HG02642 (cell line): ENCODE measurements at regions not wholly inside any gene's neighbourhood (a gene's known extent, or its start where the extent isn't known, plus 50 kb on each side); places are given as distances from the start of the nearest gene placed in this dataset.
"Not testable (repeated sequence)": the region's sequence is repeated elsewhere in the genome, so short reads cannot be mapped to it uniquely, and the experiment has no call there.

ENCODE experiments used
- ATAC-seq: cut with Tn5 transposase; IDR thresholded peaks from one replicate; pipeline ENCODE4 v1.9.1; 2021; ENCODE audit warnings: mild to moderate bottlenecking; ENCODE audit not compliant: unreplicated experiment, poor library complexity

GRCh38 chr13:40023595-40024203, 368.2 kb downstream of the COG6 start:
- ATAC-seq, result no peak

GRCh38 chr13:40024204-40024966, 368.9 kb downstream of the COG6 start:
- no peak for ATAC-seq

- no peak for ATAC-seq
Observed at GRCh38 chr13:40024967-40025714, 369.7 kb downstream of the COG6 start.

- ATAC-seq, result peak; percentile 96
Observed at GRCh38 chr13:40026174-40026585, 370.7 kb downstream of the COG6 start.

- ATAC-seq, result peak; percentile 36
Observed at GRCh38 chr13:40026741-40027140, 371.3 kb downstream of the COG6 start.

GRCh38 chr13:40028446-40028845, 373.0 kb downstream of the COG6 start:
- no peak for ATAC-seq

GRCh38 chr13:40031031-40031430, 375.6 kb downstream of the COG6 start:
- no peak for ATAC-seq

- no peak for ATAC-seq
Observed at GRCh38 chr13:40039061-40039460, 383.6 kb downstream of the COG6 start.

- no peak for ATAC-seq
Observed at GRCh38 chr13:40042991-40043390, 387.5 kb downstream of the COG6 start.

GRCh38 chr13:40043764-40044163, 388.3 kb downstream of the COG6 start:
- ATAC-seq, result no peak

GRCh38 chr13:40047322-40047771, 391.9 kb downstream of the COG6 start:
- ATAC-seq, result peak; percentile 84

- no peak for ATAC-seq
Observed at GRCh38 chr13:40048551-40048950, 393.1 kb downstream of the COG6 start.

- ATAC-seq, result no peak
Observed at GRCh38 chr13:40052954-40053353, 397.5 kb downstream of the COG6 start.

- ATAC-seq, result no peak
Observed at GRCh38 chr13:40053401-40053800, 397.9 kb downstream of the COG6 start.

GRCh38 chr13:40054422-40054821, 399.0 kb downstream of the COG6 start:
- not testable (repeated sequence) for ATAC-seq

GRCh38 chr13:40056898-40057619, 401.6 kb downstream of the COG6 start:
- no peak for ATAC-seq

- no peak for ATAC-seq
Observed at GRCh38 chr13:40058757-40059236, 403.3 kb downstream of the COG6 start.

GRCh38 chr13:40059540-40060232, 404.2 kb downstream of the COG6 start:
- no peak for ATAC-seq

GRCh38 chr13:40060296-40061007, 405.0 kb downstream of the COG6 start:
- ATAC-seq, result peak; percentile 80
